ENCODE measurements at regions not wholly inside any gene's neighbourhood (a gene's known extent, or its start where the extent isn't known, plus 50 kb on each side); places are given as distances from the start of the nearest gene placed in this dataset.

DNA sequence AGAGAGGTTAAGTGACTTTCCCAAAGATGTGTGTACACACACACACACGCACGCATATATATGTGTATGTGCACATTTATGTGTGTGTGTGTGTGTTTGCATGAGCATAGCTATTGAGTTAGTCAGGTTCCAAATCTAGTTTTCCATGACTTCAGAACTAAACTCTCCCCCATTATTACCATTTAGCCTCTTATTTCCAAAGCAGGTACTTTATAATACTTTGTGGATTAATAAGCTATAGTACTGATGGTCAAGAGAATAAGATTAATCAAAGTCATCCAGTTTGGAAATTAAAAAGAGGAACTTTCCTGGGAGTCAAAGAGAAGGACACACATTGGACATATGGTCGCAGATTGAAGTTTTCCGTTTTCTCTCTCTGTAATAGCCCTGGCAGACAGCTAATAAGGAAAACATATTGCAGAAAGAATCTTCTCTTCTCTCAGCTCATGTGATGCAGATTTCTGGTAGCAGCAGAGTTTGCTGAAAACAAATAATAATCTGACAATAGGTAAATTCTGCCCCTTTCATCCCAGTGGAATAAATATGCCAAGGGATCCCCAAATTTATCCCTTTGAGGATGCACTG lies 410.9 kb upstream of the TCF4 start:
- H3K4me2 ChIP-seq (ENCODE audit: low read depth, low read length): no peak overlapping the region
- no peak overlapping the region for H2BK120ac ChIP-seq (ENCODE audit: low read depth, low read length)
- H2BK20ac ChIP-seq (ENCODE audit: low read depth, low read length): 0 out of 2 replicates have a peak overlapping the region, but pooled peaks have one; percentile 45
- H3K27ac ChIP-seq (ENCODE audit: insufficient read depth, low read length): no peak overlapping the region
- H3K14ac ChIP-seq (replicated peaks; ENCODE audit: low read depth, low read length): no peak overlapping the region
- no peak overlapping the region for H3K18ac ChIP-seq (ENCODE audit: low read depth, low read length)
- no peaks in the 10 kb centered on the region for H3K27me3 ChIP-seq (ENCODE audit: control insufficient read depth, insufficient read depth, low read length)
- in situ Hi-C loops (cut with MboI; ENCODE audit: low sequenced_read_pairs) (no loop called here), dilution Hi-C loops (cut with HindIII; ENCODE audit: low sequenced_read_pairs, unreplicated experiment) (no loop called here), intact Hi-C loops (cut with micrococcal nuclease) (no loop called here)
- H2AFZ ChIP-seq (replicated peaks; ENCODE audit: low read length, poor library complexity): no peak overlapping the region
- H4K20me1 ChIP-seq (ENCODE audit: insufficient read depth, low read length): no peaks in the 10 kb centered on the region
- H3K79me1 ChIP-seq (ENCODE audit: low read depth in 1 of 2, low read length in 2 of 2): no peaks in the 10 kb centered on the region
- no TSS peak for BruUV-seq (replicated peaks)
- H2AK9ac ChIP-seq (replicated peaks; ENCODE audit: low read depth, low read length, poor library complexity): no peak overlapping the region
- H3K9me3 ChIP-seq (ENCODE audit: control insufficient read depth, insufficient read depth, low read length): no peaks in the 10 kb centered on the region
- no peak overlapping the region for H4K5ac ChIP-seq (ENCODE audit: low read depth, low read length)
- no peak overlapping the region for H3K23ac ChIP-seq (ENCODE audit: low read depth, low read length)
- no peak overlapping the region for H2AK5ac ChIP-seq (ENCODE audit: low read depth, low read length)
- CTCF ChIA-PET: interaction anchor here (0.6 to 1.2 kb wide), 2 partner anchors 225 to 764 kb away, joined by 3 read pairs; no protein-coding TSS in a partner anchor
- H3K4ac ChIP-seq (ENCODE audit: low read depth, low read length): no peak overlapping the region
- H4K8ac ChIP-seq (ENCODE audit: low read depth in 2 of 2, low read length in 2 of 2): no peak overlapping the region
- no peak overlapping the region for H2BK5ac ChIP-seq (ENCODE audit: low read depth, low read length, poor library complexity, severe bottlenecking)
- no peak for DNase-seq
- no peak overlapping the region for H4K91ac ChIP-seq (ENCODE audit: insufficient read depth, low read depth, low read length)
- no peak for ATAC-seq (ENCODE audit: low read depth)
- H3K4me1 ChIP-seq (ENCODE audit: control insufficient read depth, insufficient read depth, low read length): peaks cover 8% of the 10 kb centered on the region
- no peak for TF ChIP-seq MAZ (IDR thresholded peaks at IDR 0.05; ENCODE audit: borderline replicate concordance, low read depth, low read length)
- no peak for TF ChIP-seq MXI1 (IDR thresholded peaks at IDR 0.05; ENCODE audit: borderline replicate concordance, low read depth, low read length)
- TF ChIP-seq BHLHE40 (IDR thresholded peaks at IDR 0.05; ENCODE audit: low read depth, low read length): no peak
- TF ChIP-seq MAFK (IDR thresholded peaks at IDR 0.05; ENCODE audit: low read depth, low read length): no peak
- TF ChIP-seq SMC3 (IDR thresholded peaks at IDR 0.05; ENCODE audit: low read depth, low read length): no peak
- TF ChIP-seq RCOR1 (IDR thresholded peaks at IDR 0.05; ENCODE audit: insufficient replicate concordance, low read length): no peak
- TF ChIP-seq, protein P1, sequence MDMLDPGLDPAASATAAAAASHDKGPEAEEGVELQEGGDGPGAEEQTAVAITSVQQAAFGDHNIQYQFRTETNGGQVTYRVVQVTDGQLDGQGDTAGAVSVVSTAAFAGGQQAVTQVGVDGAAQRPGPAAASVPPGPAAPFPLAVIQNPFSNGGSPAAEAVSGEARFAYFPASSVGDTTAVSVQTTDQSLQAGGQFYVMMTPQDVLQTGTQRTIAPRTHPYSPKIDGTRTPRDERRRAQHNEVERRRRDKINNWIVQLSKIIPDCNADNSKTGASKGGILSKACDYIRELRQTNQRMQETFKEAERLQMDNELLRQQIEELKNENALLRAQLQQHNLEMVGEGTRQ (IDR thresholded peaks at IDR 0.05; ENCODE audit: low read depth, low read length): no peak
- no peak for TF ChIP-seq FOS (IDR thresholded peaks at IDR 0.05; ENCODE audit: low read depth, low read length)
- no peak for TF ChIP-seq NFE2L2 (IDR thresholded peaks at IDR 0.05; ENCODE audit: low read depth, low read length)
- TF ChIP-seq, protein P2, sequence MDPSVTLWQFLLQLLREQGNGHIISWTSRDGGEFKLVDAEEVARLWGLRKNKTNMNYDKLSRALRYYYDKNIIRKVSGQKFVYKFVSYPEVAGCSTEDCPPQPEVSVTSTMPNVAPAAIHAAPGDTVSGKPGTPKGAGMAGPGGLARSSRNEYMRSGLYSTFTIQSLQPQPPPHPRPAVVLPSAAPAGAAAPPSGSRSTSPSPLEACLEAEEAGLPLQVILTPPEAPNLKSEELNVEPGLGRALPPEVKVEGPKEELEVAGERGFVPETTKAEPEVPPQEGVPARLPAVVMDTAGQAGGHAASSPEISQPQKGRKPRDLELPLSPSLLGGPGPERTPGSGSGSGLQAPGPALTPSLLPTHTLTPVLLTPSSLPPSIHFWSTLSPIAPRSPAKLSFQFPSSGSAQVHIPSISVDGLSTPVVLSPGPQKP (IDR thresholded peaks at IDR 0.05; ENCODE audit: borderline replicate concordance, low read depth, low read length): no peak
- TF ChIP-seq RAD21 (IDR thresholded peaks at IDR 0.05; ENCODE audit: low read length): no peak
- TF ChIP-seq RFX5 (IDR thresholded peaks at IDR 0.05; ENCODE audit: low read depth, low read length): no peak
- TF ChIP-seq, protein P3, sequence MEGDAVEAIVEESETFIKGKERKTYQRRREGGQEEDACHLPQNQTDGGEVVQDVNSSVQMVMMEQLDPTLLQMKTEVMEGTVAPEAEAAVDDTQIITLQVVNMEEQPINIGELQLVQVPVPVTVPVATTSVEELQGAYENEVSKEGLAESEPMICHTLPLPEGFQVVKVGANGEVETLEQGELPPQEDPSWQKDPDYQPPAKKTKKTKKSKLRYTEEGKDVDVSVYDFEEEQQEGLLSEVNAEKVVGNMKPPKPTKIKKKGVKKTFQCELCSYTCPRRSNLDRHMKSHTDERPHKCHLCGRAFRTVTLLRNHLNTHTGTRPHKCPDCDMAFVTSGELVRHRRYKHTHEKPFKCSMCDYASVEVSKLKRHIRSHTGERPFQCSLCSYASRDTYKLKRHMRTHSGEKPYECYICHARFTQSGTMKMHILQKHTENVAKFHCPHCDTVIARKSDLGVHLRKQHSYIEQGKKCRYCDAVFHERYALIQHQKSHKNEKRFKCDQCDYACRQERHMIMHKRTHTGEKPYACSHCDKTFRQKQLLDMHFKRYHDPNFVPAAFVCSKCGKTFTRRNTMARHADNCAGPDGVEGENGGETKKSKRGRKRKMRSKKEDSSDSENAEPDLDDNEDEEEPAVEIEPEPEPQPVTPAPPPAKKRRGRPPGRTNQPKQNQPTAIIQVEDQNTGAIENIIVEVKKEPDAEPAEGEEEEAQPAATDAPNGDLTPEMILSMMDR (conservative IDR thresholded peaks at IDR 0.05; ENCODE audit: low read depth, low read length): no peak
- H3K36me3 ChIP-seq (ENCODE audit: control insufficient read depth, insufficient read depth, low read length): no peaks in the 10 kb centered on the region
- no peak overlapping the region for H3K4me3 ChIP-seq (ENCODE audit: insufficient read depth, low read depth, low read length)
- H2BK15ac ChIP-seq (ENCODE audit: low read depth, low read length): peak overlapping the region; percentile 42; the same call in 1 of the 3 replicates
- no peak overlapping the region for H3K9ac ChIP-seq (ENCODE audit: low read depth, low read length)
- no peaks in the 10 kb centered on the region; the same call in 1 of the 2 replicates for H3K9me1 ChIP-seq (ENCODE audit: insufficient read depth, low read length)
- POLR2A ChIA-PET (ENCODE audit: unreplicated experiment): interaction anchor here (0.7 kb wide), 1 partner anchor 120 kb away, joined by 3 read pairs; no protein-coding TSS in a partner anchor
- no peak overlapping the region for H3K56ac ChIP-seq (ENCODE audit: extremely low read depth, insufficient read depth, low read length)
- WGBS, 2 experiments (ENCODE audit: extremely low coverage in 2 of 2, insufficient read length in 1 of 2): no CpG with 5 or more reads among the region's 4 CpGs

Data from IMR-90 (cell line).